IMR-90 (cell line): ENCODE measurements at regions not wholly inside any gene's neighbourhood (a gene's known extent, or its start where the extent isn't known, plus 50 kb on each side); places are given as distances from the start of the nearest gene placed in this dataset.

Experiments used
- ATAC-seq: fragments of 200-7000 bp; cut with Tn5 transposase; 2 replicates; pipeline ENCODE4 v1.9.1; 2020; ENCODE audit warnings: low read depth, mild to moderate bottlenecking, moderate library complexity
- BruUV-seq: library from RNA; stranded (reverse); fragments of 400-500 nt; replicated peaks from 2 replicates; lab custom pipeline; 2021; lab: Mats Ljungman, UMichigan
- CTCF ChIA-PET: fragments of 300-600 bp; formaldehyde crosslinking; extraction: SDS; loops from one replicate; lab custom pipeline; 2021; ENCODE audit warnings: antibody characterized with exemption; lab: Yijun Ruan, JAX
- POLR2A ChIA-PET: fragments of 300-600 bp; sonication (Branson Sonifier 250); formaldehyde crosslinking; loops from one replicate; lab custom pipeline; 2022; ENCODE audit warnings: antibody characterized with exemption; ENCODE audit not compliant: unreplicated experiment; lab: Charles Lee
- DNase-seq: peaks from one replicate; pipeline ENCODE4 v3.0.0; 2013
- H2AFZ ChIP-seq: replicated peaks from 2 replicates; pipeline ENCODE3; 2013; ENCODE audit warnings: low read length, mild to moderate bottlenecking; ENCODE audit not compliant: poor library complexity
- H2AK5ac ChIP-seq: 2 replicates; pipeline ENCODE4 v1.6.1; 2013; ENCODE audit warnings: low read depth, low read length, inconsistent platforms
- H2AK9ac ChIP-seq: replicated peaks from 2 replicates; pipeline ENCODE3; 2013; ENCODE audit warnings: mild to moderate bottlenecking, low read depth, low read length, moderate library complexity; ENCODE audit not compliant: poor library complexity
- H2BK120ac ChIP-seq: 2 replicates; pipeline ENCODE4 v1.6.1; 2013; ENCODE audit warnings: low read depth, low read length, inconsistent platforms
- H2BK15ac ChIP-seq: 3 replicates; pipeline ENCODE4 v1.6.1; 2013; ENCODE audit warnings: low read depth, low read length, inconsistent platforms
- H2BK20ac ChIP-seq: 2 replicates; pipeline ENCODE4 v1.6.1; 2013; ENCODE audit warnings: low read depth, mild to moderate bottlenecking, inconsistent platforms, low read length, moderate library complexity
- H2BK5ac ChIP-seq: 2 replicates; pipeline ENCODE4 v1.6.1; 2013; ENCODE audit warnings: mild to moderate bottlenecking, low read depth, low read length, inconsistent platforms; ENCODE audit not compliant: poor library complexity, severe bottlenecking
- H3K14ac ChIP-seq: replicated peaks from 2 replicates; pipeline ENCODE4 v1.6.1; 2013; ENCODE audit warnings: low read depth, low read length, inconsistent platforms
- H3K18ac ChIP-seq: 2 replicates; pipeline ENCODE4 v1.6.1; 2013; ENCODE audit warnings: low read depth, low read length, control low read depth
- H3K23ac ChIP-seq: 2 replicates; pipeline ENCODE4 v1.6.1; 2013; ENCODE audit warnings: low read depth, low read length, inconsistent platforms
- H3K27ac ChIP-seq: 2 replicates; pipeline ENCODE4 v1.5.1; 2013; ENCODE audit warnings: mild to moderate bottlenecking, control low read depth, low read length; ENCODE audit not compliant: insufficient read depth
- H3K27me3 ChIP-seq: 2 replicates; pipeline ENCODE4 v1.6.1; 2013; ENCODE audit warnings: low read length; ENCODE audit not compliant: control insufficient read depth, insufficient read depth
- H3K36me3 ChIP-seq: 2 replicates; pipeline ENCODE4 v1.6.1; 2013; ENCODE audit warnings: low read length, mixed read lengths; ENCODE audit not compliant: control insufficient read depth, insufficient read depth
- H3K4ac ChIP-seq: 2 replicates; pipeline ENCODE4 v1.6.1; 2013; ENCODE audit warnings: low read depth, low read length, inconsistent platforms
- H3K4me1 ChIP-seq: 2 replicates; pipeline ENCODE4 v1.6.1; 2013; ENCODE audit warnings: low read length, mixed read lengths; ENCODE audit not compliant: control insufficient read depth, insufficient read depth
- H3K4me2 ChIP-seq: 2 replicates; pipeline ENCODE4 v1.6.1; 2013; ENCODE audit warnings: low read depth, mild to moderate bottlenecking, control low read depth, low read length, moderate library complexity
- H3K4me3 ChIP-seq: 2 replicates; pipeline ENCODE4 v1.5.1; 2013; ENCODE audit warnings: low read depth, mild to moderate bottlenecking, control low read depth, low read length, moderate library complexity; ENCODE audit not compliant: insufficient read depth
- H3K56ac ChIP-seq: 2 replicates; pipeline ENCODE4 v1.6.1; 2013; ENCODE audit warnings: low read length, inconsistent platforms; ENCODE audit not compliant: insufficient read depth; ENCODE audit errors: extremely low read depth
- H3K79me1 ChIP-seq, 2 experiments: 2 replicates each; pipeline ENCODE4 v1.6.1; 2013; ENCODE audit warnings: low read length in 2 of 2, inconsistent platforms in 1 of 2, low read depth in 1 of 2
- H3K9ac ChIP-seq: 2 replicates; pipeline ENCODE4 v1.6.1; 2013; ENCODE audit warnings: low read depth, low read length, control low read depth
- H3K9me1 ChIP-seq: 2 replicates; pipeline ENCODE4 v1.6.1; 2013; ENCODE audit warnings: low read length, inconsistent platforms; ENCODE audit not compliant: insufficient read depth
- H3K9me3 ChIP-seq: 2 replicates; pipeline ENCODE4 v1.6.1; 2013; ENCODE audit warnings: low read length; ENCODE audit not compliant: control insufficient read depth, insufficient read depth
- H4K20me1 ChIP-seq: 2 replicates; pipeline ENCODE4 v1.6.1; 2013; ENCODE audit warnings: low read length, inconsistent platforms; ENCODE audit not compliant: insufficient read depth
- H4K5ac ChIP-seq: 2 replicates; pipeline ENCODE4 v1.6.1; 2013; ENCODE audit warnings: mild to moderate bottlenecking, low read depth, low read length, control low read depth
- H4K8ac ChIP-seq, 2 experiments: 2 replicates each; pipeline ENCODE4 v1.6.1; 2013; ENCODE audit warnings: low read depth in 2 of 2, low read length in 2 of 2, control low read depth in 1 of 2, inconsistent platforms in 1 of 2
- H4K91ac ChIP-seq: 2 replicates; pipeline ENCODE4 v1.6.1; 2013; ENCODE audit warnings: low read depth, low read length, inconsistent platforms; ENCODE audit not compliant: insufficient read depth
- CEBPB ChIP-seq: IDR thresholded peaks from 2 replicates; pipeline ENCODE4 v1.6.1; 2012; ENCODE audit warnings: low read depth, low read length, improper control_type of control experiment
- MXI1 ChIP-seq: IDR thresholded peaks from 2 replicates; pipeline ENCODE4 v1.6.1; 2012; ENCODE audit warnings: low read depth, mild to moderate bottlenecking, low read length, moderate library complexity, borderline replicate concordance
- NFE2L2 ChIP-seq: fragments of 150-350 bp; IDR thresholded peaks from 2 replicates; pipeline ENCODE4 v1.6.1; 2016; ENCODE audit warnings: low read depth, mild to moderate bottlenecking, low read length
- POLR2A ChIP-seq: IDR thresholded peaks from 2 replicates; pipeline ENCODE4 v1.6.1; 2012; ENCODE audit warnings: mild to moderate bottlenecking, low read depth, low read length
- RCOR1 ChIP-seq: IDR thresholded peaks from 2 replicates; pipeline ENCODE4 v1.6.1; 2012; ENCODE audit warnings: mild to moderate bottlenecking, low read length, improper control_type of control experiment; ENCODE audit not compliant: insufficient replicate concordance
- SMC3 ChIP-seq: fragments of 150-350 bp; IDR thresholded peaks from 2 replicates; pipeline ENCODE4 v1.6.1; 2016; ENCODE audit warnings: low read depth, mild to moderate bottlenecking, antibody characterized with exemption, low read length, moderate library complexity
- WGBS, 2 experiments: methylation state at CpG; one replicate each; pipeline versions ENCODE4 v1.1.5 to v1.1.7; 2013; ENCODE audit warnings: missing lambda C conversion rate in 2 of 2; ENCODE audit not compliant: insufficient read length in 1 of 2; ENCODE audit errors: extremely low coverage in 2 of 2; 5-methylcytosine and 5-hydroxymethylcytosine counted together
- dilution Hi-C: fragments of 300-500 bp; cut with HindIII; formaldehyde crosslinking; loops from one replicate; pipeline ENCODE4 v1.14.3; 2018; ENCODE audit warnings: low sequenced_read_pairs; ENCODE audit not compliant: unreplicated experiment
- in situ Hi-C: fragments of 300-500 bp; cut with MboI; formaldehyde crosslinking; loops from 3 replicates; pipeline ENCODE4 v1.14.3; 2019; ENCODE audit warnings: low sequenced_read_pairs, inconsistent platforms, mixed read lengths
- intact Hi-C: fragments of 100-400 bp; cut with micrococcal nuclease; formaldehyde crosslinking; loops from 2 replicates; pipeline ENCODE4 v1.10.0; 2022
- TF ChIP-seq, protein P1 (sequence below): fragments of 150-350 bp; IDR thresholded peaks from 2 replicates; pipeline ENCODE4 v1.6.1; 2016; ENCODE audit warnings: low read depth, mild to moderate bottlenecking, low read length, moderate library complexity, borderline replicate concordance

DNA sequence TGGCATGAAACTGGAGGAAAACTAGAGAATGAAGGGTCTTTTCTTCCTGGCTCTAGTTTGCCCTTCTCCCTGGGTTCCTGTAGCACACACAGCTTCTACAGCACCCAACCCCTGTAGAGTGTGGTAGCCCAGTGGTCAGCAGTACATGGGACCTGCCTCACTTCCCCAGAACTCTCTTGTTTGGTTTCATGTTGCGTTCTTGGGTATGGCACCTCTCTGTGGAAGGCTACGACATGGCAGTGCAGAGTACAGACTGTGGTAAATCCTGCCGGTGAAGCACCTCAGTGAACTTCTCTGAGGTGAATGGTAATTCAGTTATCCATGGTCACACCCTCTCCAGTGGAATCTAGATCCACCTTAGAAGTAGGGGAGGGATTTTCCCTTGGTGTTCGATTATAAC, 105.5 kb downstream of the TLR4 start:
- Histone ChIP-seq H3K4me2 (no peak overlapping the region), H4K8ac (no peak overlapping the region), H2BK5ac (no peak overlapping the region), H2AK5ac (no peak overlapping the region), H2BK15ac (no peak overlapping the region), H3K79me1 (no peaks in the 10 kb centered on the region), H2BK20ac (no peak overlapping the region), H3K36me3 (no peaks in the 10 kb centered on the region), H4K20me1 (no peaks in the 10 kb centered on the region), H3K9me3 (peaks cover 5% of the 10 kb centered on the region), H3K27ac (no peak overlapping the region), H4K91ac (no peak overlapping the region), H2AK9ac (no peak overlapping the region), H3K4me3 (no peak overlapping the region), H3K9ac (no peak overlapping the region), H3K4me1 (no peaks in the 10 kb centered on the region), H3K18ac (no peak overlapping the region), H3K56ac (no peak overlapping the region), H3K23ac (no peak overlapping the region), H3K9me1 (no peaks in the 10 kb centered on the region), H3K27me3 (no peaks in the 10 kb centered on the region), H2AFZ (no peak overlapping the region), H3K14ac (no peak overlapping the region), H2BK120ac (no peak overlapping the region), H3K4ac (no peak overlapping the region), H4K5ac (no peak overlapping the region)
- no peak for TF ChIP-seq POLR2A
- no peak for TF ChIP-seq NFE2L2
- no peak for TF ChIP-seq SMC3
- no peak for TF ChIP-seq MXI1
- TF ChIP-seq RCOR1, result no peak
- TF ChIP-seq CEBPB, result no peak
- TF ChIP-seq, protein P1, sequence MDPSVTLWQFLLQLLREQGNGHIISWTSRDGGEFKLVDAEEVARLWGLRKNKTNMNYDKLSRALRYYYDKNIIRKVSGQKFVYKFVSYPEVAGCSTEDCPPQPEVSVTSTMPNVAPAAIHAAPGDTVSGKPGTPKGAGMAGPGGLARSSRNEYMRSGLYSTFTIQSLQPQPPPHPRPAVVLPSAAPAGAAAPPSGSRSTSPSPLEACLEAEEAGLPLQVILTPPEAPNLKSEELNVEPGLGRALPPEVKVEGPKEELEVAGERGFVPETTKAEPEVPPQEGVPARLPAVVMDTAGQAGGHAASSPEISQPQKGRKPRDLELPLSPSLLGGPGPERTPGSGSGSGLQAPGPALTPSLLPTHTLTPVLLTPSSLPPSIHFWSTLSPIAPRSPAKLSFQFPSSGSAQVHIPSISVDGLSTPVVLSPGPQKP, result no peak
- intact Hi-C loops, result no loop called here
- in situ Hi-C loops, result no loop called here
- POLR2A ChIA-PET, result no interaction called here
- ATAC-seq (no peak), DNase-seq (no peak)
- no TSS peak for BruUV-seq
- dilution Hi-C loops, result no loop called here
- no CpG with 5 or more reads among the region's 4 CpGs for WGBS, 2 experiments
- CTCF ChIA-PET, result no interaction called here
